ENCODE measurements at regions not wholly inside any gene's neighbourhood (a gene's known extent, or its start where the extent isn't known, plus 50 kb on each side); places are given as distances from the start of the nearest gene placed in this dataset.

DNA sequence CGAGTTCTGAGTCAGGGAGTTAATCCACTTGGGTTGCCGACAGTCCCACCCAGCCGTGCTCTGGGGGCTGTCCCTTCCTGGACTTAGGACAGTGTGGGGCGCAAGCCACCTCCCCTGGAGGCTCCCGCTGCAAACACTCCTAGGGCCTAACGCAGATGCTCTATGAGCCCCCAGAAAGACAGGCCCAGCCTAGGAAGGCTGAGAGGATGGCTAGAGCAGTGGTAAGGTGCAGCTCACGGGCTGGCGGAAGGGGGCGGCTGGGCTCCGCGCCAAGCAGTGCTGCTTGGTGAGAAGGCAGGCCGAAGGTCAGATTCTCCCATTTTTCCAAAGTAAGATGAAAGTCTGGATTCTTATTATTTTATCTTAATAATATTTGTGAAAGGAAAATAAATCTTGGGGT is 84.6 kb upstream of the ALDH1L1 start:
- Histone ChIP-seq H3K4me2 (ENCODE audit: low read depth, low read length) (no peak overlapping the region), H3K27ac (ENCODE audit: insufficient read depth, low read length) (no peak overlapping the region), H3K14ac (replicated peaks; ENCODE audit: low read depth, low read length) (no peak overlapping the region), H3K23ac (ENCODE audit: low read depth, low read length) (no peak overlapping the region), H3K36me3 (ENCODE audit: control insufficient read depth, insufficient read depth, low read length) (no peaks in the 10 kb centered on the region), H3K9me3 (ENCODE audit: control insufficient read depth, insufficient read depth, low read length) (peaks cover 4% of the 10 kb centered on the region), H2AK5ac (ENCODE audit: low read depth, low read length) (no peak overlapping the region), H3K9me1 (ENCODE audit: insufficient read depth, low read length) (peaks cover 15% of the 10 kb centered on the region), H3K79me1 (ENCODE audit: low read depth in 1 of 2, low read length in 2 of 2) (no peaks in the 10 kb centered on the region), H3K4ac (ENCODE audit: low read depth, low read length) (peak overlapping the region; percentile 31; the same call in 1 of the 2 replicates), H3K4me1 (ENCODE audit: control insufficient read depth, insufficient read depth, low read length) (peaks cover 17% of the 10 kb centered on the region), H2BK15ac (ENCODE audit: low read depth, low read length) (0 out of 3 replicates have a peak overlapping the region, but pooled peaks have one; percentile 43), H4K5ac (ENCODE audit: low read depth, low read length) (no peak overlapping the region), H4K20me1 (ENCODE audit: insufficient read depth, low read length) (no peaks in the 10 kb centered on the region), H2BK5ac (ENCODE audit: low read depth, low read length, poor library complexity, severe bottlenecking) (no peak overlapping the region), H2AK9ac (replicated peaks; ENCODE audit: low read depth, low read length, poor library complexity) (peak overlapping the region; percentile 69), H2BK120ac (ENCODE audit: low read depth, low read length) (no peak overlapping the region), H2BK20ac (ENCODE audit: low read depth, low read length) (no peak overlapping the region), H3K18ac (ENCODE audit: low read depth, low read length) (no peak overlapping the region), H4K91ac (ENCODE audit: insufficient read depth, low read depth, low read length) (peak overlapping the region; percentile 27; the same call in 1 of the 2 replicates), H3K56ac (ENCODE audit: extremely low read depth, insufficient read depth, low read length) (no peak overlapping the region), H3K9ac (ENCODE audit: low read depth, low read length) (no peak overlapping the region), H3K27me3 (ENCODE audit: control insufficient read depth, insufficient read depth, low read length) (no peaks in the 10 kb centered on the region), H4K8ac (ENCODE audit: low read depth in 2 of 2, low read length in 2 of 2) (no peak overlapping the region), H2AFZ (replicated peaks; ENCODE audit: low read length, poor library complexity) (peak overlapping the region; percentile 39), H3K4me3 (ENCODE audit: insufficient read depth, low read depth, low read length) (no peak overlapping the region)
- no TSS peak for BruUV-seq (replicated peaks)
- POLR2A ChIA-PET (ENCODE audit: unreplicated experiment) = interaction anchor here (0.6 kb wide), 1 partner anchor 212 kb away, joined by 3 read pairs; no protein-coding TSS in a partner anchor
- 20% methylated on average over 1 of the region's 12 CpGs; no CpG with 5 or more reads in 1 of the 2 experiments for WGBS, 2 experiments (ENCODE audit: extremely low coverage in 2 of 2, insufficient read length in 1 of 2)
- no peak for TF ChIP-seq CHD1 (IDR thresholded peaks at IDR 0.05; ENCODE audit: low read depth, low read length)
- TF ChIP-seq, protein P1, sequence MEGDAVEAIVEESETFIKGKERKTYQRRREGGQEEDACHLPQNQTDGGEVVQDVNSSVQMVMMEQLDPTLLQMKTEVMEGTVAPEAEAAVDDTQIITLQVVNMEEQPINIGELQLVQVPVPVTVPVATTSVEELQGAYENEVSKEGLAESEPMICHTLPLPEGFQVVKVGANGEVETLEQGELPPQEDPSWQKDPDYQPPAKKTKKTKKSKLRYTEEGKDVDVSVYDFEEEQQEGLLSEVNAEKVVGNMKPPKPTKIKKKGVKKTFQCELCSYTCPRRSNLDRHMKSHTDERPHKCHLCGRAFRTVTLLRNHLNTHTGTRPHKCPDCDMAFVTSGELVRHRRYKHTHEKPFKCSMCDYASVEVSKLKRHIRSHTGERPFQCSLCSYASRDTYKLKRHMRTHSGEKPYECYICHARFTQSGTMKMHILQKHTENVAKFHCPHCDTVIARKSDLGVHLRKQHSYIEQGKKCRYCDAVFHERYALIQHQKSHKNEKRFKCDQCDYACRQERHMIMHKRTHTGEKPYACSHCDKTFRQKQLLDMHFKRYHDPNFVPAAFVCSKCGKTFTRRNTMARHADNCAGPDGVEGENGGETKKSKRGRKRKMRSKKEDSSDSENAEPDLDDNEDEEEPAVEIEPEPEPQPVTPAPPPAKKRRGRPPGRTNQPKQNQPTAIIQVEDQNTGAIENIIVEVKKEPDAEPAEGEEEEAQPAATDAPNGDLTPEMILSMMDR (conservative IDR thresholded peaks at IDR 0.05; ENCODE audit: low read depth, low read length) = no peak
- TF ChIP-seq MAFK (IDR thresholded peaks at IDR 0.05; ENCODE audit: low read depth, low read length) = no peak
- TF ChIP-seq POLR2A (IDR thresholded peaks at IDR 0.05; ENCODE audit: low read depth, low read length) = no peak
- ATAC-seq (ENCODE audit: low read depth) (no peak), DNase-seq (no peak)
- intact Hi-C loops (cut with micrococcal nuclease) (no loop called here), dilution Hi-C loops (cut with HindIII; ENCODE audit: low sequenced_read_pairs, unreplicated experiment) (no loop called here), in situ Hi-C loops (cut with MboI; ENCODE audit: low sequenced_read_pairs) (no loop called here)
- CTCF ChIA-PET = no interaction called here

Measured in IMR-90 (cell line).